ENCODE measurements at regions not wholly inside any gene's neighbourhood (a gene's known extent, or its start where the extent isn't known, plus 50 kb on each side); places are given as distances from the start of the nearest gene placed in this dataset.

- no peak for TF ChIP-seq CTCF (IDR thresholded peaks at IDR 0.05)
- TF ChIP-seq POLR2A (IDR thresholded peaks at IDR 0.05): no peak
- no peak for TF ChIP-seq POLR2AphosphoS5 (IDR thresholded peaks at IDR 0.05)
Observed at GRCh38 chr13:78145276-78145675, 226.6 kb upstream of the EDNRB start.

Data from prostate gland (tissue), 2 donors.